Stimulated activated naive CD8-positive, alpha-beta T cell treated with anti-CD3 and anti-CD28 coated beads, Interleukin-15, amount 100 ng/mL, for 72 hours (primary cell): ENCODE measurements at regions not wholly inside any gene's neighbourhood (a gene's known extent, or its start where the extent isn't known, plus 50 kb on each side); places are given as distances from the start of the nearest gene placed in this dataset.
"Not testable (repeated sequence)": the region's sequence is repeated elsewhere in the genome, so short reads cannot be mapped to it uniquely, and the experiment has no call there.

Experiments used
- ATAC-seq: fragments of 150-1000 bp; cut with Tn5 transposase; 2 replicates; pipeline ENCODE4 v1.10.0; 2021; ENCODE audit warnings: mild to moderate bottlenecking, moderate library complexity
- DNase-seq, 2 donors: peaks; one replicate each; pipeline ENCODE4 v3.0.0; 2021 to 2022
- H3K27ac Mint-ChIP-seq, 2 donors: one replicate each; pipeline ENCODE4 v1.8.0; 2022; ENCODE audit warnings: mild to moderate bottlenecking in 2 of 2, mixed read lengths in 2 of 2, moderate library complexity in 2 of 2
- H3K27me3 Mint-ChIP-seq: one replicate; pipeline ENCODE4 v1.8.0; 2022; ENCODE audit warnings: mixed read lengths
- H3K4me1 Mint-ChIP-seq: one replicate; pipeline ENCODE4 v1.8.0; 2022; ENCODE audit warnings: mild to moderate bottlenecking, mixed read lengths
- H3K4me3 Mint-ChIP-seq, 2 donors: one replicate each; pipeline ENCODE4 v1.8.0; 2022; ENCODE audit warnings: mild to moderate bottlenecking in 2 of 2, mixed read lengths in 2 of 2, moderate library complexity in 1 of 2
- H3K9me3 Mint-ChIP-seq, 2 donors: one replicate each; pipeline ENCODE4 v1.8.0; 2022; ENCODE audit warnings: mixed read lengths in 2 of 2

DNA sequence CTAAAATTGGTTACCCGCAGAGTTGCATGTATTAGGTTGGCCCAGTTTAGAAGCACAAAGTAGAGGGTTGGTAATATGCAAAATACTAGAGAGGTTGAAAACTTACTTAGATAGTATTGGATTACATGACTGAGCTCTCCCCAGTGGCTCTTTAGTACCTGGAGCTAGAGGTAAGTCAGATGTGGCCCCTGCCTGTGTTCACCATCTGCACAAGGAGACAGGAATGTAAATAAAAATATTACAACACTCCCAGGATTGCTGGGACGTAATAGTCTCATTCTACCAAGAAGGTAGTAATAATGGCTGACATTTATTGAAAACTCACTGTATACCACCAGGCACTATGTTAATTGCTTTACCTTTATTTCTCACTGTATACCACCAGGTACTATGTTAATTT is 129.6 kb downstream of the SLC17A6 start:
- no peaks in the 10 kb centered on the region for H3K9me3 Mint-ChIP-seq
- DNase-seq = no peak
- no peaks in the 10 kb centered on the region for H3K4me1 Mint-ChIP-seq
- peaks cover 15% of the 10 kb centered on the region for H3K27me3 Mint-ChIP-seq
- no peak overlapping the region for H3K4me3 Mint-ChIP-seq
- ATAC-seq = no peak
- H3K27ac Mint-ChIP-seq = no peak overlapping the region

DNA sequence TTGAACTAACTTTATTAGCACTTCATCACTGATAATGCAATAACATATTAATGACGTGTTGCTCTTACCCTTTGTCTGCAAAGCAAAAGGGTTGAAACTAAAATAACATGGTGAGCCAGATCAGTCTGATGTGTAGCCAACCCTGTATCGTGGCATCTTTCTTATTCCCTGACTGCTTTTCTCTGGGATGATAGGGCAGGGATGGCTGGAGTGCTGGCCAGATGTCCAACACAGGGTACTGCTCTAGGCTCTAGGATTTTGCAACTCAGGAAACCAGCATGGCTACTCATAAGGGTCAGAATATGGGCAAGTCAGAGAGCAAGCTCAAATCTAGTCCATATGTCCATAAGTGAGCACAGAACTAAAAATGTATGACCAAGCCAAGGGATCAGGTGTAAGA is 129.1 kb downstream of the SLC17A6 start:
- H3K27me3 Mint-ChIP-seq = peaks cover 15% of the 10 kb centered on the region

DNA sequence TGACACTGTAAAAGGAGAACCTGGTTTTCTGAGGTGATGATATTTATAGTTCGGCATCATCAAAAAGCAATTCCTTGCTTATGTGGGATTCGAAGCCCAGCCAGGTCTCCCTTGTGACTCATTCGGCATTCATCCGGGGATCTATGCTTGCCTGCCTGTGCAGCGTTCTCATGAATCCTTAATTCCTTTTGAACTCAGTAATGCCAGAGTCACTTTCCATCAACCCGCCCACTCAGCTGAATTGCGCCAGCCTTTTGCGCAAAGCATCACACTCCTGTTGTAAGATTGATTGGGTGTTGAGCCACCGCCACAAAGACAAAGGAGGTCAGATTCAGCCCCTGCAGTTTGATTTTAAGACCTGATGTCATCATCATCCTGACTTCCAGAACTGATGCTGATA is 128.6 kb downstream of the SLC17A6 start:
- Mint-ChIP-seq H3K4me3 (no peak overlapping the region), H3K27me3 (peaks cover 15% of the 10 kb centered on the region), H3K27ac (no peak overlapping the region), H3K4me1 (no peaks in the 10 kb centered on the region), H3K9me3 (no peaks in the 10 kb centered on the region)
- ATAC-seq = no peak
- no peak for DNase-seq

More for the DNA sequence above, 129.1 kb downstream of the SLC17A6 start:
- Mint-ChIP-seq H3K4me3 (no peak overlapping the region), H3K4me1 (no peaks in the 10 kb centered on the region), H3K27ac (no peak overlapping the region), H3K9me3 (no peaks in the 10 kb centered on the region)
- DNase-seq = no peak
- no peak for ATAC-seq

DNA sequence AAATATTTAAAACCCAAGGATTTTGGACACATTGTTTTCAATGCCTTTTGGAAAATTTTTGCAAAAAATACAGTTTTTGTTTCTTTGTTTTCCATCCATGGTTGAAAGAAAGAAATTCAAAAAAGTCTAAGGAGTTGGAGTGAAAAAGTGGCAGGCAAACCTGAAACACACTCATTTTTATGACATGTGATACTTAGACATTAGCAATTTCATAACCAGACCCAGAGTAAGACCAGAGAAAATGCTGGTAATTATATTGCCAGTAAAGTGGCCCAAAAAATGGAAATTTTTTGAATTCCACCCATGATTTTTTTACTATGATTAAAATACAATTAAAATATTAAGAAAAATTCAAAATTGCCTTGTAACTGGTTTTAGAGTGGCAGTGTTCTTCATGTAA is 128.2 kb downstream of the SLC17A6 start:
- ATAC-seq = no peak

DNA sequence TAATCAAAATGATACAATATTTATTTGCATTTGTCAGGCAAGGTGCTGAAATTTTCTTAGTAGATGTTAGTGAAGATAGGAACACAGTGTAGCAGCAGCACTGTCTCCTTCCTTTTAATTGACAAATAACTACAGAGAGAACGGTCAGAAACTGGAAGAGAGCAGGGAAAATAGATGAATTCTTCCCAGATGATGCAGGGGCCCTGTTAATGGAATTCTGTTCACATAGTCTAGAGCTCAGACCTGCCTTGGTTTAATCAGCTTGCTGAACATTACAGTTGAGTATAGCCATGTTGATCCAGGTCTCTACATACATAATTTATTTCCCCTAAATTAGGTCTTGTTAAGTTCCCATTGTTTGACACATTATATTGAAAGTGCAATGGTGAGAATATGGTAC is 127.4 kb downstream of the SLC17A6 start:
- Mint-ChIP-seq H3K9me3 (no peaks in the 10 kb centered on the region), H3K4me3 (no peak overlapping the region), H3K27me3 (peaks cover 15% of the 10 kb centered on the region), H3K4me1 (no peaks in the 10 kb centered on the region), H3K27ac (no peak overlapping the region)
- no peak for DNase-seq
- no peak for ATAC-seq

More for the DNA sequence above, 128.2 kb downstream of the SLC17A6 start:
- Mint-ChIP-seq H3K4me1 (no peaks in the 10 kb centered on the region), H3K27ac (no peak overlapping the region), H3K27me3 (peaks cover 15% of the 10 kb centered on the region), H3K4me3 (no peak overlapping the region), H3K9me3 (no peaks in the 10 kb centered on the region)
- no peak for DNase-seq

DNA sequence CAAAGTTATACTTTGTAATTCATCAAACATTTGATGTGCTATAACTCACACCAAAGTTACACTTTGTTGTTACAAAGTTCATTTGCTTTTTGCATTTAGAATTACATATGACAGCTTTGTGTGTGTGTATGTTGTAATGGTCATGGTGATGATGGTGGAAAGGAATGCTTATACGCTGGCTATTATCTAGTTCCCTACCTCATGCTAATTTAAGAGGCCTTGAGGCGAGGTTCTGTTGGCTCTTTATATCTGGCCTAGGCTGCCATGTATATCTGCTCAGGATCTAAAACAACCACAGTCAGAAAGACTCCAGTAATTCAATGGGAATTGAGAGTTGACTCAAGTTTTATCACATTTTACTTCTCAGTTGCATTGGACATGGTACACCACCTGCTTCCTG is 123.4 kb downstream of the SLC17A6 start:
- H3K27ac Mint-ChIP-seq = no peak overlapping the region
- ATAC-seq (no peak), DNase-seq (no peak)
- peaks cover 6% of the 10 kb centered on the region for H3K27me3 Mint-ChIP-seq
- no peak overlapping the region for H3K4me3 Mint-ChIP-seq
- no peaks in the 10 kb centered on the region for H3K9me3 Mint-ChIP-seq
- no peaks in the 10 kb centered on the region for H3K4me1 Mint-ChIP-seq

DNA sequence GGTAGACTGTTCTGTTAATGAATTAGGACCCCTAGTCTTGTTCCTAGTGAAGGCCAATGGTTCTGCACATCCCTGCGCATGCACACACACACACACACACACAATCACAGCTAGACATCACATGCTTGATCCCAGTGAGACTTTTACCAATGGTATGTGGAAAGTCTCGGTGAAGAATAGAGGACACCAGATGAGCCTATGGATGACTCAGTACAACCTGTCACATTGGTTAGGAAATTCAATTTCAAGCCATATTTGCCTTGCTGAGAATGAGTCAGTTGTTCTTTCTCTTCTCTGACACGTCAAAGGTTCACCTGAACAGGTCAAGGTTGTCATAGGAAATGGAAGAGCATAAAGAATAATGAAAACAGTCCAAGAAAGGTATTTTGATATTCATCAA is 122.0 kb downstream of the SLC17A6 start:
- DNase-seq (no peak), ATAC-seq (no peak)
- no peak overlapping the region for H3K27ac Mint-ChIP-seq
- H3K9me3 Mint-ChIP-seq = no peaks in the 10 kb centered on the region
- H3K4me1 Mint-ChIP-seq = no peaks in the 10 kb centered on the region
- H3K4me3 Mint-ChIP-seq = no peak overlapping the region
- peaks cover 6% of the 10 kb centered on the region for H3K27me3 Mint-ChIP-seq

DNA sequence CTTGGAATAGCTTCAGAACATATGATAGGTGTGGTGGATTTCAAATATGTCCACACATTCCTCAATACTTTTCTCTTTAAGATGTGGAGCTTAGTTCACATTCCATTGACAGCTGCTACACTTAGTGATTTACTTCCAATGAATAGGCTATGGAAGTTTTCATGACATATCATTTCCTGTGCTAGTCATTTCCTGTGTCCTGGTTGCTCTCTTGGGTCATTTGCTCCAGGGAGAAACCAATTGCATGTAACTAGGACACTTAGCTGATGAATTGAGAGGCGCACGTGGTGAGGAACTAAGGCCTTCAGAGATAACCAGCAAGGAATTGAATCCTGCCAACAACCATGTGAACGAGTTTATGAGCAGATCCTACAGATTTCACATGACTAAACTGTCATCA is 120.9 kb downstream of the SLC17A6 start:
- Mint-ChIP-seq H3K27me3 (peaks cover 6% of the 10 kb centered on the region), H3K9me3 (no peaks in the 10 kb centered on the region), H3K27ac (no peak overlapping the region), H3K4me3 (no peak overlapping the region), H3K4me1 (no peaks in the 10 kb centered on the region)
- ATAC-seq (no peak), DNase-seq (no peak)

DNA sequence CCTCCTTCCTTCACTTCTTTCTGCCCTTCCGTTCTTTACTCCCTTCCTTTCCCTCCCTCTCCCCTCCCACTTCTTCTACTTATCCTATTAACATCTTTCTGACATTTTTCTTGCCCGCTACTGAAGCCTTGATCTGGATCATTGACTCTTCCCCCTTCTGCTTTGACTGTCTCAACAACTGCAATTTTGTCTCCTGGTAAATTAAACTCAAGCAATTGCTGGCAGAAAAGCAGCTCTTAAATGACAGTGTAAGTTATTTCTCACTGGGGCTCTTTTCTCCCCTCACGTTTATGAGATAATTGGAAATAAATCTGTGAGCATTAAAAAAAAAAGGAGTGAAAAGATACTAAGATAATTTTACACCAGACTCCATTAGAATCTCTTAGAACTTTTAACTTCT is 120.0 kb downstream of the SLC17A6 start:
- no peaks in the 10 kb centered on the region for H3K4me1 Mint-ChIP-seq
- no peak overlapping the region for H3K4me3 Mint-ChIP-seq
- H3K27ac Mint-ChIP-seq = peak overlapping the region in 1 of 2 donors; percentile 7
- ATAC-seq (no peak), DNase-seq (no peak)
- peaks cover 6% of the 10 kb centered on the region for H3K27me3 Mint-ChIP-seq
- H3K9me3 Mint-ChIP-seq = no peaks in the 10 kb centered on the region

DNA sequence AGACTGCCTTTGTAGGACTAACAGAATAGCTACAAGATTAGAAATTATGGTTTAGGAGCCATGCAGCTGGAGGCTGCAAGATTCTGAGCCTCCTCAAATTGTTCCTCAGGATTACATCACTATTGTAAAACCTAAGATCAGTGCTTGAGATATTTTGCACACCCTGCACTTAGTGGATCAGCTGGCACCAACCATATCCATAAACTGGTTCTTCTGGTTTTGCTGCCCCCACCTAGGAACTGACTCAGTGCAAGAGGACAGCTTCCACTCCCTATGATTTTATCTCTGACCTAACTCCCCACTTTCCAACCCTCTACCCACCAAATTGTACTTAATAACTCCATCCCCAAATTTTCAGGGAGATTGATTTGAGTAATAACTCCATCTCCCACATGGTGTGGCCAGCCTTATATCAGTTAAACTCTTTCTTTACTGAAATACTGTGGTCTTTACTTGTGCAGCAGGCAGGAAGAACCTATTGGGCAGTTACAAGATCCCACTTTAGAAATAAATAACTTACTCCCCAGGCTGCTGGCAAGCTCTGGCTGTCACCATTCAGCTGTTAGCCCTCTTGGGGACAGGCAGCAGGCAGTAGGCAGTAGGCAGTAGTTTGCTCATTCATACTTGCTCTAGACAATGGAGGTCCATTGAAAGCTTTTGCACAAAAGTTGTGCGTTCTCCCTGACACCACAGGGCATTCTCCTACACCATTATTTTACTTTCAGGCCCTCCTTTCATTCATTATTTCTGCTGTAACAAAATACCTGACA is 119.0 kb downstream of the SLC17A6 start:
- H3K4me1 Mint-ChIP-seq = no peaks in the 10 kb centered on the region
- no peak overlapping the region for H3K27ac Mint-ChIP-seq
- H3K9me3 Mint-ChIP-seq = no peaks in the 10 kb centered on the region
- peaks cover 6% of the 10 kb centered on the region for H3K27me3 Mint-ChIP-seq
- no peak for DNase-seq
- ATAC-seq = no peak
- no peak overlapping the region for H3K4me3 Mint-ChIP-seq

DNA sequence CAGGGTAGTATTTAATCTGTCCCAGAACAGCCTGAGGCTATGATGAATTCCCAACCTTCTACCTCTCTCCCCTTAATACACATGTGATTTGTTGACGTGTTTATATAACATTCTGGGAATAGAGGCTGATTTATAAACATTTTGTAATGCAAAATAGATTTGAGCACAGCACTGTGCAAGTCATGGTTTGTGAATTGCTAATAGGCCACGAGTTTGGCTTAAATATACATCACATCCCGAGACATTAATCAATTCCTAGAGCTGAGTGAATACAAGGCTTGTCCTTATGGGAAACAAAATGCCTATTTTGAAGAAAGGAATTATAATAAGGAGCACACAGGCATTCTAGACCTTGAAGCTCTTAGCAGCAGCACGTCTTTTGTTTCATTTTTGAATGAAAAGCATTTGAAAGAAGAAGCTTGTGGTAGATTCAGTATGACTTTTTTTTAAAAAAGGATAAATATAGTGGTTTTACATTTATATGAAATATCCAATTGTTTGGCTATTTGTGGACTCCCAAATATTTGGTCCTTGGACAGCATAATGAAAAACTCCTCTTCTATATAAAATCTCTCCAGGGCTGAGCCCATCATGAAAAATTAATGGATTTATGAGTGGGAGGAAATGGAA is 116.4 kb downstream of the SLC17A6 start:
- no peak for DNase-seq
- no peaks in the 10 kb centered on the region for H3K4me1 Mint-ChIP-seq
- no peak for ATAC-seq

DNA sequence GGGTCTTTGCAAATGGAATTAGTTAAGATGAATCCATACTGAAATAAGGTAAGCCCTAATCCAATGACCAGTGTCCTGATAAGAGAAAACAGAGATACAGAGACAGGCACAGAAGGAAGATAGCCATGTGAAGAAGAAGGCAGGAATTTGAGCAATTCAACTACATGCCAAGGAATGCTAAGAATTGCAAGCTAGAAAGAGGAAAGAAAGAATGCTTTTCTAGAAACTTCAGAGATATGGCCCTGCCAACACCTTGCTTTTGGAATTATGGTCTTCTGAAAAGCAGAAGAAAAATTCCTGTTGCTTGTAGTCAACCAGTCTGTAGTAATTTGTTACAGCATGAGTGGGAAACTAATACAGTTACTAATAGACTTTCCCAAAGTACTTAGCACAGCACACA is 111.3 kb downstream of the SLC17A6 start:
- Mint-ChIP-seq H3K9me3 (peaks cover 0 to 11% of the 10 kb centered on the region in 2 donors), H3K4me1 (no peaks in the 10 kb centered on the region), H3K4me3 (no peak overlapping the region), H3K27me3 (peaks cover 10% of the 10 kb centered on the region), H3K27ac (no peak overlapping the region)
- no peak for DNase-seq
- no peak for ATAC-seq

More for the DNA sequence above, 116.4 kb downstream of the SLC17A6 start:
- no peak overlapping the region for H3K4me3 Mint-ChIP-seq
- no peaks in the 10 kb centered on the region for H3K9me3 Mint-ChIP-seq
- H3K27me3 Mint-ChIP-seq = peaks cover 6% of the 10 kb centered on the region
- H3K27ac Mint-ChIP-seq = no peak overlapping the region

DNA sequence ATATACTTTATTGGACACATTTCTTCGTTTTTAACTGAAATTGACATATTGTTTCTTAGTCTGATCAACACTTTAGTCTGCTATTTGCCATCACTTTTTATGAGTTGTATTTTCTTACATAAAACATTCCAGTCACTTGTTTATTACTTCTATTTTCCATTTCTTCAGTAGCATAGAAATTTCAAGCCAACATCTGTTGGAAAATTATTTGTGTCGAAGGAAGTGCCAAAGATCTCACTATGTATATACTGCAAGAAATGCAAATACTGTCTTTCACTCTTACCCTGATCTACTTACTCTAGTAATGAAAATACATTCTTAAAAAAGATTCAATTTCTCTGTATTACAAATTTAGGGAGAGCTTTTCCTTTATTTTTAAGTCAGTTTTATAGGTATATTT is 105.9 kb downstream of the SLC17A6 start:
- ATAC-seq (no peak), DNase-seq (no peak)
- H3K9me3 Mint-ChIP-seq = peaks cover 0 to 11% of the 10 kb centered on the region in 2 donors
- H3K27ac Mint-ChIP-seq = no peak overlapping the region
- H3K27me3 Mint-ChIP-seq = peaks cover 10% of the 10 kb centered on the region
- no peaks in the 10 kb centered on the region for H3K4me1 Mint-ChIP-seq
- H3K4me3 Mint-ChIP-seq = no peak overlapping the region

DNA sequence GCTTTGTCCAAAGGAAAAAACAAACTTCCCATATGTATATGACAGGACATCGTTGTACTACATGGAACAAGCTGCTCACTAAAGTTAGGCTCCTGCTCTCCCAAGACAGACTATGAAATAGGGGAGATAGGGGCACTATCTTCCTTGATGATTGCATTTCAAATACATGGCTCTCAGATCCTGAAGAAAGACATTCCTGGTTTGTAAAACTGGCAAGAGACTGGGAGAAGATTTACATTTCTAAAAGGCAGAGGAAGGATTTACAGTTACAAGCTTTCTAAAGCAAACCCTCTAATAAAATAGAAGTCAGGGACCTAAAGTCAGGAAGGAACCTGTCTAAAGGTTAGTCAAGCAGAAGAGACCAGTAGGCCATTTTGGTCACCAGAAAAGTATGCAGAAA is 103.7 kb downstream of the SLC17A6 start:
- peaks cover 0 to 8% of the 10 kb centered on the region in 2 donors for H3K9me3 Mint-ChIP-seq
- no peak for ATAC-seq
- H3K4me3 Mint-ChIP-seq = no peak overlapping the region
- H3K27me3 Mint-ChIP-seq = no peaks in the 10 kb centered on the region
- no peak for DNase-seq
- no peak overlapping the region for H3K27ac Mint-ChIP-seq
- H3K4me1 Mint-ChIP-seq = no peaks in the 10 kb centered on the region

DNA sequence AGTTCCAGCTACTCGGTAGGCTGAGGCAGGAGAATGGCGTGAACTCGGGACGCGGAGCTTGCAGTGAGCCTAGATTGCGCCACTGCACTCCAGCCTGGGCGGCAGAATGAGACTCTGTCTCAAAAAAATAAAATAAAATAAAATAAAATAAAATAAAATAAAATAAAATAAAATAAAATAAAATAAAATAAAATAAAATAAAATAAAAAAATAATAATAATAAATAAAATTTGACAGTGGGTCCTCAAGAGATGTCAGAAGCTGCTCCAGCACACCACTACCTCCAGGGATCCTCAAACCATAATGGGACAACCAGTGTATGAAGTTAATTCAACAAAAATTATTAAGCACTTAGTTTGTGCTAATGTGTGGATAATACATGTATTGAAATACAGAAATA is 97.4 kb downstream of the SLC17A6 start:
- not testable (repeated sequence) for ATAC-seq, H3K27ac Mint-ChIP-seq, H3K4me3 Mint-ChIP-seq, DNase-seq, H3K9me3 Mint-ChIP-seq
- Mint-ChIP-seq H3K4me1 (peaks cover 16% of the 10 kb centered on the region), H3K27me3 (peaks cover 20% of the 10 kb centered on the region)

DNA sequence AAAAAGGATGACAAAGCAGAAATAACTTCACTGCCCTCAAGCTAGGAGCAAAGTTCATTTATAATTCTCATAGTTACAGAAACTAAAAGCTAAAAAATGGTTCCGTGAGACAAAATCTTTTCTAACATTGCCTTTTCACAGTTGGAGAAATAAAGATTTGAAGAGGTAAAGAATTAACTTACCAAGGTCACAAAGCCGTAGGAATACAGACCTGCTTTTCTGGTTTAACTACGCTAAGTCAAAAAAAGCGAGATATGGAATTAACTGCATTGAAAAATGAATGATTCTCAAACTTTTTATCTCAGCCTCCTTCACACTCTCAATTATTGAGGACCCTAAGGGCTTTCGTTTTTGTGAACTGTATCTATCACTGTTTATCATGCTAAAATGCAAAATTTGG is 95.3 kb downstream of the SLC17A6 start:
- Mint-ChIP-seq H3K9me3 (no peaks in the 10 kb centered on the region), H3K27ac (no peak overlapping the region), H3K4me3 (no peak overlapping the region), H3K4me1 (peaks cover 16% of the 10 kb centered on the region), H3K27me3 (peaks cover 20% of the 10 kb centered on the region)
- no peak for ATAC-seq
- no peak for DNase-seq

DNA sequence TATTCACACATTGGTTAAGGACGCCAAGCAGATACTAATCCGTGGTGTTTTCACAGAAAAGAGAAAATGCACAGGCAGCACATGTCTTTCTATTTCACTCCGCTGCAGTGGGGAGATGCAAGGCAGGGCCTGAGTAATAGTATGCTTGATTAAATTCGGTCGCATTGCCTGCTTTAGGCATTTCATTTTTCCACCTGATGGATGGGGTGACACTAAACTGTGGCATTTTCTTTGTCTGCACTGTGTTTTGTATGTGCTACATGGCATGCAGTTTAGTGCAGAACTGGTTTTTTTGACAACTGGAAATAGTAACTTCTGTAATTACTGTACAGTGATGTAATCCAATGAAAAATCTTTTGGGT is 94.9 kb downstream of the SLC17A6 start:
- H3K9me3 Mint-ChIP-seq = no peaks in the 10 kb centered on the region

More for the DNA sequence above, 94.9 kb downstream of the SLC17A6 start:
- DNase-seq (no peak), ATAC-seq (no peak)
- Mint-ChIP-seq H3K27me3 (peaks cover 22% of the 10 kb centered on the region), H3K27ac (no peak overlapping the region), H3K4me1 (peaks cover 16% of the 10 kb centered on the region), H3K4me3 (peak overlapping the region; percentile 64 to 75)
